GM18870 (cell line): ENCODE measurements at regions not wholly inside any gene's neighbourhood (a gene's known extent, or its start where the extent isn't known, plus 50 kb on each side); places are given as distances from the start of the nearest gene placed in this dataset.

Experiments used
- ATAC-seq: cut with Tn5 transposase; IDR thresholded peaks from one replicate; pipeline ENCODE4 v1.9.1; 2021; ENCODE audit warnings: moderate library complexity; ENCODE audit not compliant: unreplicated experiment

- peak; percentile 79 for ATAC-seq
Observed at GRCh38 chr6:8219352-8219943, 117.1 kb upstream of the EEF1E1 start.

GRCh38 chr6:8218861-8219260 is 116.5 kb upstream of the EEF1E1 start:
- no peak for ATAC-seq

DNA sequence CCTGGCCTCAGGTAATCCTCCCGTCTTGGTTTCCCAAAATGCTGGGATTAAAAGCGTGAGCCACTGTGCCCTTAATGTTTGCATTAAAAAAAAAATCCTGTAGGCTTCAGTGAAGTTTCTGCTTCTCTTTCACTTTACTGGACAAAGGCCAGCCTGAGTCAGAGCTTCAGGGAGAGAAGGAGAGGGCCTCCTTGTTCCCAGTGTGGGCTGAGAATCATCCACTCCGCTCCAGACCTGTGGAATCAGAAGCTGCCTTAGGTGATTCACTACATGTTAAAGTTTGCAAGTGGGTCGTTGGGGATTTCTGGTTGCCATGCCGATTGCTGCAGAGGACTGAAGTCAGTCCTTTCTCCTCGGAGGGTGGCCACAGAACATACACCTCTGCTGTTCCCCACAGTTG is 113.3 kb upstream of the EEF1E1 start:
- ATAC-seq: no peak

DNA sequence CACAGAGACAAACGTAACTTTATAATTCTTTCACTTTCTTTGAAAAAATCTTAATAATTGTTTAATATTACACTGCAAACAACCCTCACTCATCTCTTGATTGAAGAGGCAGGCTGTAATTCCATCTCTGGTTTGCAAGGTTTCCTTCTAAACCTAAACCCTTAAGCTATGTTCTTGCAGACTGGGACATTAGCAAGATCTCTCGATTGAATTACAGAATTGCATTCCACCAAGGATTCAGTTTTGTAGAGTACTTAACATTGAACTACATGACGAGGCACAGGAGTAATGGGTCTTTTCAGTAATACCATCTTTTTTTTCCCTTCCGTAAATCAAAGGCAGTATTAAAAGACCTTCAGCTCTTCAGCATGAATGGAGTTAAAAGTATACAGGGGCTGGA is 111.6 kb upstream of the EEF1E1 start:
- no peak for ATAC-seq

- ATAC-seq: no peak
Observed at GRCh38 chr6:8212720-8213434, 110.5 kb upstream of the EEF1E1 start.

DNA sequence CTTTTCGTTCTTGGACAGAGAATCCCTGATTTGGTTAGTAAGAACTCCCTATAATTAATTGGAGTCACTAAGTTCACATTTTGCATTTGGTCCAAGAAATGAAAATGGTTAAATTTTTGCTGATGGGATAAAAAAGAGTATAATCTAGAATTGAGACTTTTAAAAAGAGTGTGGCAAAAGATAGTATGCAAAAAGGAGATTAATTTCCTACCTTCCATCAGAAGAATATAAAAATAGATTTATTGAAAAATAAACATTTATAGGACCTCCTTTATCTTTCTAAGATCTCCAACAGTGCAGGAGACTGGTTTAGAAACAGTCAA is 105.5 kb upstream of the EEF1E1 start:
- ATAC-seq: no peak

- ATAC-seq: no peak
Observed at GRCh38 chr6:8207191-8207868, 105.0 kb upstream of the EEF1E1 start.

- ATAC-seq: no peak
Observed at GRCh38 chr6:8203337-8203736, 101.0 kb upstream of the EEF1E1 start.

- no peak for ATAC-seq
Observed at GRCh38 chr6:8201679-8202078, 99.3 kb upstream of the EEF1E1 start.

DNA sequence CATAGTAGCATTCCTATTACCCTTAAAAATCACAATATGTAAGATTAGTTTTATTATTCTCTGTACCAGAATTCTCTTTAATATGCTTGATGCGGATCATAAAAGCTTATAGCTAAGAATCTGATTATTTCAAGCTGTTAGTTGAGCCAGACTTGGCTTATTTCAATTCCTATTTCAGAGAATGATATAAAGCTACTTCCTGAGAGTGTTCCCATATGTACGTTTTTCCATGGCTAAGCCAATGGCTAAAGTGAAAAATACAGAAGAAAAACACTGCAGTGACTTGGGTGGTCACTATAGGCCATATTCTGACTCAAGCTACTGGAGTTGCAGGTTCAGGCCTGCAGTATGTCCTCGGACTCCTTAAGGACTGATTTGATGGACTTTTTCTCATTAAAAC is 97.9 kb upstream of the EEF1E1 start:
- no peak for ATAC-seq

- no peak for ATAC-seq
Observed at GRCh38 chr6:8195714-8196102, 93.4 kb upstream of the EEF1E1 start.

DNA sequence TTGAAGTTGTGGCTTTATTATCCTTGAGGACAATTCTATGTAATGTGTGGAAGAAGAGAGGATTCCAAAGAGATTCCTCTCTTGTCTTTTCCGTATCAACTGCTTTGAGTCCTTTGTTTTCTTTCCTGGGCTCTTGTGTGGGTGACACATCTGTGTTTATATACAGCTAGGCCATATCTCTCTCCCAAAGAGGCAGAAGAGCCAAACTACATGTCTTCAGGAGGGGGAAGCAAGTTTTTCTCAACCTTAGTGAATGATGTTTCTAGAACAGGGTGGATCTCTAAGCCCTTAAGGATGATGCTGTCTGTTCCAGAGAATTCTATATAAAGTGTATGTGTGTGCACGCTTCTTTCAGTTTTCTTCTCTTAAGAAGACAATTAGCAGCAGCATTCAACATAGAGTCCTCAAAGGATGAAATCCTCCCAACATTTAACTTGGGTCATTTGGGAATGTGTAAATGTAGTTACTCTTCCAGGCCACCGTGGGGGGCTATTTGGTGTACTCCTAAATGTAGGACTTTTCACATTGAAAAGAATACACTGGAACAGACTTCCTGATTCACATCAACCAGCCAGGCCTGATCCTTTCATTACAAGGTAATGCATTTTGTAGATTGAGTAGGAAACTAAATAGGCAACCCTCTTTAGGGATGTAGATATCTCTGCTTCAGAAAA is 92.8 kb upstream of the EEF1E1 start:
- no peak for ATAC-seq

- ATAC-seq: no peak
Observed at GRCh38 chr6:8194490-8194889, 92.1 kb upstream of the EEF1E1 start.

GRCh38 chr6:8193541-8193940 is 91.2 kb upstream of the EEF1E1 start:
- ATAC-seq: no peak

GRCh38 chr6:8192597-8192996 is 90.2 kb upstream of the EEF1E1 start:
- no peak for ATAC-seq

GRCh38 chr6:8192067-8192466 is 89.7 kb upstream of the EEF1E1 start:
- ATAC-seq: no peak

DNA sequence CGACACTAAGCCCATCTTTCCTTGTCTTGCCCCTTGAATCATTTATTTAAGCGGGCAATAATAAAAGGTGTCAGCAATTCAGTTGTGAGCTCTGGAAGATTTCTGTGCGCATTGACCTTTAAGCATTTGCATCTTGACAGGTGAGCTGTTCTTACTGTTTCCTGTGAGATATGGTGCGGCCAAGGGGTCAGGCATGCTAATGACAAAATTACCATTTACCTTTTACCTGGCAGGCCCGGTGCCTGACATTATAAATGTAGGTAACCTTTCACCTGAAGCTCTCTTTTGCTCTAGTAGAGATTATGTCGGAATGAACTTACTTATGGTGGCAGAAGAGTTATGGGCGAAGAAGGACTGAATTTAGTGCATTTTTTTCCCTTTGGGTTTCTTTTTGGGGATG is 89.3 kb upstream of the EEF1E1 start:
- no peak for ATAC-seq

- no peak for ATAC-seq
Observed at GRCh38 chr6:8187209-8187608, 84.9 kb upstream of the EEF1E1 start.

DNA sequence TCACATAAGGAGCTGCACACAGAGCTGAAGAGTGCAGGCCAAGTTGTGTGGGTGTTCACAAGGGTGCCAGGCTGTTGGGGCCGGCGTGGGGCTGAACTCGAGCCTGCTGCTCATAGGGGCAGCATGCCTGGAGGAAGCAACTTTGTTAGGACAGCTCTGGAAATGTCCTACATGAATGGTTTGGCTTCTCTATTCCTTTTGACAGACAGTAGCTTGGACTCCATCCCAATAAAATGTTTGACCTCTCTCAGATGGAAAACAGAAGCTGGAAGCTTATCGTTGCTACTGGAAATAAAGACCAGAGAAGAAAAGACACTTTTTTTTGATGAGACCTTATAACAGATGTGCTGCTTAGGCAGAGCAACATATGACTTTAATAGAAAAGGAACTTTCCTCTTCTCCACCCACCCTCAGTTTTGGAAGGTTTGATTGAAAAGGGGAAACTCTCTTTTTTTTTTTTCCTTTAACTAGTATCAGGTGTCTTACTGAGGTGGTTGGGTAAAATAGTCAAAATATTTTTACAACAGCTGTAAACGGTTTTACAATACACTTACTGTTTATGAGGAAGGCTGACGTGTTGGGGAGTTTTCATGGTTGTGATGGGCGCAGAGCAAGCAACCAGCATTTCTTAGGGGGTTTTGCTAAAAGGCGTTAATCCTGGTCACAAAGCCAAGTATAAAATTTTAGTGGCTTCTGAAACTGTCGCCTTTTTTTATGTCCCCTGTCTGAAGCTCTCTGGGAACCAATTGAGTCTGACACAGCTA is 80.7 kb upstream of the EEF1E1 start:
- ATAC-seq: no peak

DNA sequence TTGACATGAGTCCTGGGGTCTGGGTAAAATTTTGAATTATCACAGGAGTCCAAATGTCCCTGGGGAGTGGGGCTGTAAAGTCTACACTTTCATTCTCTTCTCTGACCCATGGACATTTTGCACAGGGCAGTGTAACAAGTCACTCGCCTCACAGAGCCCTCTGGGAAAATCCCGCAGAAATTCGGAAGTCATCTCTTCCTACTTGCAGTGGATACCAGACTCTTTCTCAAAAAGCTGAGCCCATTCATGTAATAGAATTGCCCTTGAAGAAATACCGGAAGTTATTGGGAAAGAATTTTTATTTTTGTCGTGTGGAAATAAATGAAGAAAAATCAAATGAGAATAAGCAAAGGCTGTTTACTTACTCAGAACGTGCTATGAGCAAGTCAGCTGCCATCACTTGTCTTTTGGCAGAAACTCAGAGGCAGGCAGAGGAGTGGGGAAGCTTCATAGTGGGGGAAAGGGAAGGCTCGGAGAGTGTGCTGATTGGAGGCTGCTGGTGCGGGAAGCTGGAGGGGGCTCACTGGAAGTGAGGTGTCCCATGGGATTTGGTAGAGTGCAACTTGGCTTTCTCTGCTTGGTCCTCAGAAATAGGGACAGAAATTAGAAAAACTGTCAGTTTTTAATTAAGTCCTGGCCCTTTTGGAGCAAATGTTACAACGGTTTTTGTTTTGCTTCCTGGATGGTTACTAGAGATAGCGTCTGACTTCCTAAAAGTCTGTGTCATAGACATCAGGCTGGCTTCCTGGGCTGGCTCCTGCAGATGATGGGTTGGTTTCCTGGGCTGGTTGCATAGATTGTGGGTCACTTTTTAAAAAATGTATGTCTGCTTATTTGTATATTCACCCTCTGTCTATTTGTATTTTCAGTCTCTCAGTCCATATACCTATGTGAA is 79.8 kb upstream of the EEF1E1 start:
- ATAC-seq: no peak
